IMR-90 (cell line): ENCODE measurements at regions not wholly inside any gene's neighbourhood (a gene's known extent, or its start where the extent isn't known, plus 50 kb on each side); places are given as distances from the start of the nearest gene placed in this dataset.

ENCODE experiments used
- ATAC-seq: fragments of 200-7000 bp; cut with Tn5 transposase; 2 replicates; pipeline ENCODE4 v1.9.1; 2020; ENCODE audit warnings: low read depth, mild to moderate bottlenecking, moderate library complexity
- BruUV-seq: library from RNA; stranded (reverse); fragments of 400-500 nt; replicated peaks from 2 replicates; lab custom pipeline; 2021; lab: Mats Ljungman, UMichigan
- CTCF ChIA-PET: fragments of 300-600 bp; formaldehyde crosslinking; extraction: SDS; loops from one replicate; lab custom pipeline; 2021; ENCODE audit warnings: antibody characterized with exemption; lab: Yijun Ruan, JAX
- POLR2A ChIA-PET: fragments of 300-600 bp; sonication (Branson Sonifier 250); formaldehyde crosslinking; loops from one replicate; lab custom pipeline; 2022; ENCODE audit warnings: antibody characterized with exemption; ENCODE audit not compliant: unreplicated experiment; lab: Charles Lee
- DNase-seq: peaks from one replicate; pipeline ENCODE4 v3.0.0; 2013
- H2AFZ ChIP-seq: replicated peaks from 2 replicates; pipeline ENCODE3; 2013; ENCODE audit warnings: low read length, mild to moderate bottlenecking; ENCODE audit not compliant: poor library complexity
- H2AK5ac ChIP-seq: 2 replicates; pipeline ENCODE4 v1.6.1; 2013; ENCODE audit warnings: low read depth, low read length, inconsistent platforms
- H2AK9ac ChIP-seq: replicated peaks from 2 replicates; pipeline ENCODE3; 2013; ENCODE audit warnings: mild to moderate bottlenecking, low read depth, low read length, moderate library complexity; ENCODE audit not compliant: poor library complexity
- H2BK120ac ChIP-seq: 2 replicates; pipeline ENCODE4 v1.6.1; 2013; ENCODE audit warnings: low read depth, low read length, inconsistent platforms
- H2BK15ac ChIP-seq: 3 replicates; pipeline ENCODE4 v1.6.1; 2013; ENCODE audit warnings: low read depth, low read length, inconsistent platforms
- H2BK20ac ChIP-seq: 2 replicates; pipeline ENCODE4 v1.6.1; 2013; ENCODE audit warnings: low read depth, mild to moderate bottlenecking, inconsistent platforms, low read length, moderate library complexity
- H2BK5ac ChIP-seq: 2 replicates; pipeline ENCODE4 v1.6.1; 2013; ENCODE audit warnings: mild to moderate bottlenecking, low read depth, low read length, inconsistent platforms; ENCODE audit not compliant: poor library complexity, severe bottlenecking
- H3K14ac ChIP-seq: replicated peaks from 2 replicates; pipeline ENCODE4 v1.6.1; 2013; ENCODE audit warnings: low read depth, low read length, inconsistent platforms
- H3K18ac ChIP-seq: 2 replicates; pipeline ENCODE4 v1.6.1; 2013; ENCODE audit warnings: low read depth, low read length, control low read depth
- H3K23ac ChIP-seq: 2 replicates; pipeline ENCODE4 v1.6.1; 2013; ENCODE audit warnings: low read depth, low read length, inconsistent platforms
- H3K27ac ChIP-seq: 2 replicates; pipeline ENCODE4 v1.5.1; 2013; ENCODE audit warnings: mild to moderate bottlenecking, control low read depth, low read length; ENCODE audit not compliant: insufficient read depth
- H3K27me3 ChIP-seq: 2 replicates; pipeline ENCODE4 v1.6.1; 2013; ENCODE audit warnings: low read length; ENCODE audit not compliant: control insufficient read depth, insufficient read depth
- H3K36me3 ChIP-seq: 2 replicates; pipeline ENCODE4 v1.6.1; 2013; ENCODE audit warnings: low read length, mixed read lengths; ENCODE audit not compliant: control insufficient read depth, insufficient read depth
- H3K4ac ChIP-seq: 2 replicates; pipeline ENCODE4 v1.6.1; 2013; ENCODE audit warnings: low read depth, low read length, inconsistent platforms
- H3K4me1 ChIP-seq: 2 replicates; pipeline ENCODE4 v1.6.1; 2013; ENCODE audit warnings: low read length, mixed read lengths; ENCODE audit not compliant: control insufficient read depth, insufficient read depth
- H3K4me2 ChIP-seq: 2 replicates; pipeline ENCODE4 v1.6.1; 2013; ENCODE audit warnings: low read depth, mild to moderate bottlenecking, control low read depth, low read length, moderate library complexity
- H3K4me3 ChIP-seq: 2 replicates; pipeline ENCODE4 v1.5.1; 2013; ENCODE audit warnings: low read depth, mild to moderate bottlenecking, control low read depth, low read length, moderate library complexity; ENCODE audit not compliant: insufficient read depth
- H3K56ac ChIP-seq: 2 replicates; pipeline ENCODE4 v1.6.1; 2013; ENCODE audit warnings: low read length, inconsistent platforms; ENCODE audit not compliant: insufficient read depth; ENCODE audit errors: extremely low read depth
- H3K79me1 ChIP-seq, 2 experiments: 2 replicates each; pipeline ENCODE4 v1.6.1; 2013; ENCODE audit warnings: low read length in 2 of 2, inconsistent platforms in 1 of 2, low read depth in 1 of 2
- H3K9ac ChIP-seq: 2 replicates; pipeline ENCODE4 v1.6.1; 2013; ENCODE audit warnings: low read depth, low read length, control low read depth
- H3K9me1 ChIP-seq: 2 replicates; pipeline ENCODE4 v1.6.1; 2013; ENCODE audit warnings: low read length, inconsistent platforms; ENCODE audit not compliant: insufficient read depth
- H3K9me3 ChIP-seq: 2 replicates; pipeline ENCODE4 v1.6.1; 2013; ENCODE audit warnings: low read length; ENCODE audit not compliant: control insufficient read depth, insufficient read depth
- H4K20me1 ChIP-seq: 2 replicates; pipeline ENCODE4 v1.6.1; 2013; ENCODE audit warnings: low read length, inconsistent platforms; ENCODE audit not compliant: insufficient read depth
- H4K5ac ChIP-seq: 2 replicates; pipeline ENCODE4 v1.6.1; 2013; ENCODE audit warnings: mild to moderate bottlenecking, low read depth, low read length, control low read depth
- H4K8ac ChIP-seq, 2 experiments: 2 replicates each; pipeline ENCODE4 v1.6.1; 2013; ENCODE audit warnings: low read depth in 2 of 2, low read length in 2 of 2, control low read depth in 1 of 2, inconsistent platforms in 1 of 2
- H4K91ac ChIP-seq: 2 replicates; pipeline ENCODE4 v1.6.1; 2013; ENCODE audit warnings: low read depth, low read length, inconsistent platforms; ENCODE audit not compliant: insufficient read depth
- BHLHE40 ChIP-seq: fragments of 150-350 bp; IDR thresholded peaks from 2 replicates; pipeline ENCODE4 v1.6.1; 2016; ENCODE audit warnings: mild to moderate bottlenecking, low read depth, low read length
- CEBPB ChIP-seq: IDR thresholded peaks from 2 replicates; pipeline ENCODE4 v1.6.1; 2012; ENCODE audit warnings: low read depth, low read length, improper control_type of control experiment
- CHD1 ChIP-seq: IDR thresholded peaks from 2 replicates; pipeline ENCODE4 v1.6.1; 2012; ENCODE audit warnings: low read depth, low read length, improper control_type of control experiment
- FOS ChIP-seq: fragments of 150-350 bp; IDR thresholded peaks from 2 replicates; pipeline ENCODE4 v1.6.1; 2016; ENCODE audit warnings: low read depth, low read length
- MAFK ChIP-seq: IDR thresholded peaks from 2 replicates; pipeline ENCODE4 v1.6.1; 2012; ENCODE audit warnings: low read depth, low read length, improper control_type of control experiment
- MAZ ChIP-seq: IDR thresholded peaks from 2 replicates; pipeline ENCODE4 v1.6.1; 2012; ENCODE audit warnings: low read depth, mild to moderate bottlenecking, low read length, improper control_type of control experiment, moderate library complexity, borderline replicate concordance
- MXI1 ChIP-seq: IDR thresholded peaks from 2 replicates; pipeline ENCODE4 v1.6.1; 2012; ENCODE audit warnings: low read depth, mild to moderate bottlenecking, low read length, moderate library complexity, borderline replicate concordance
- POLR2A ChIP-seq: IDR thresholded peaks from 2 replicates; pipeline ENCODE4 v1.6.1; 2012; ENCODE audit warnings: mild to moderate bottlenecking, low read depth, low read length
- RAD21 ChIP-seq: IDR thresholded peaks from 2 replicates; pipeline ENCODE4 v1.6.1; 2012; ENCODE audit warnings: low read length, improper control_type of control experiment
- RCOR1 ChIP-seq: IDR thresholded peaks from 2 replicates; pipeline ENCODE4 v1.6.1; 2012; ENCODE audit warnings: mild to moderate bottlenecking, low read length, improper control_type of control experiment; ENCODE audit not compliant: insufficient replicate concordance
- RFX5 ChIP-seq: IDR thresholded peaks from 2 replicates; pipeline ENCODE4 v1.8.0; 2012; ENCODE audit warnings: low read depth, mild to moderate bottlenecking, low read length, moderate library complexity
- SMC3 ChIP-seq: fragments of 150-350 bp; IDR thresholded peaks from 2 replicates; pipeline ENCODE4 v1.6.1; 2016; ENCODE audit warnings: low read depth, mild to moderate bottlenecking, antibody characterized with exemption, low read length, moderate library complexity
- USF2 ChIP-seq: fragments of 150-350 bp; IDR thresholded peaks from 2 replicates; pipeline ENCODE4 v1.6.1; 2017; ENCODE audit warnings: mild to moderate bottlenecking, antibody characterized with exemption, low read length, low read depth
- WGBS, 2 experiments: methylation state at CpG; one replicate each; pipeline versions ENCODE4 v1.1.5 to v1.1.7; 2013; ENCODE audit warnings: missing lambda C conversion rate in 2 of 2; ENCODE audit not compliant: insufficient read length in 1 of 2; ENCODE audit errors: extremely low coverage in 2 of 2; 5-methylcytosine and 5-hydroxymethylcytosine counted together
- dilution Hi-C: fragments of 300-500 bp; cut with HindIII; formaldehyde crosslinking; loops from one replicate; pipeline ENCODE4 v1.14.3; 2018; ENCODE audit warnings: low sequenced_read_pairs; ENCODE audit not compliant: unreplicated experiment
- in situ Hi-C: fragments of 300-500 bp; cut with MboI; formaldehyde crosslinking; loops from 3 replicates; pipeline ENCODE4 v1.14.3; 2019; ENCODE audit warnings: low sequenced_read_pairs, inconsistent platforms, mixed read lengths
- intact Hi-C: fragments of 100-400 bp; cut with micrococcal nuclease; formaldehyde crosslinking; loops from 2 replicates; pipeline ENCODE4 v1.10.0; 2022
- TF ChIP-seq, protein P1 (sequence below): conservative IDR thresholded peaks from 2 replicates; pipeline ENCODE4 v1.5.1; 2012; ENCODE audit warnings: mild to moderate bottlenecking, low read depth, low read length, improper control_type of control experiment

DNA sequence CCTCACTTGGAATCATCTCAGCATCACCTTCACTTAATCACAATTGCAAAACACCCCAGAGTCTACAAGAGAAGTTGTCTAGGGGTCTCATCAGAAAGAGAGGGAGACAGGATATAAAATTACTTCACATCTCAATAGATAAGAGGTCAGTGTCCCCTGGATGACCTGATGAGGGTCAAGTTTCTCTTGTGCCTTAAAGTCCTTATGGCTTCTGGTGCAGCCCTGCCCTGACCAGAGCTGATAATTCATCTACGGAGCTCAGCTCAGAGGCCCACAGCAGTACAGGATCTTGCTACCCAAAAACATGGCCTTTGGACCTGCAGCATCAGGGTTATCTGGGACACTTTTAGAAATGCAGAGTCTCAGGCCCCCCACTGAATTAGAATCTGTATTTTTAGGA, 111.1 kb upstream of the GLI3 start:
- Histone ChIP-seq H3K79me1 (no peaks in the 10 kb centered on the region), H4K8ac (no peak overlapping the region), H4K91ac (no peak overlapping the region), H3K4me1 (no peaks in the 10 kb centered on the region), H2BK5ac (no peak overlapping the region), H3K4me3 (no peak overlapping the region), H2BK20ac (no peak overlapping the region), H3K4me2 (no peak overlapping the region), H2AFZ (no peak overlapping the region), H3K18ac (no peak overlapping the region), H3K27me3 (peaks cover 12% of the 10 kb centered on the region), H3K56ac (no peak overlapping the region), H3K36me3 (no peaks in the 10 kb centered on the region), H3K9me1 (no peaks in the 10 kb centered on the region), H4K20me1 (no peaks in the 10 kb centered on the region), H3K14ac (no peak overlapping the region), H4K5ac (no peak overlapping the region), H2BK120ac (no peak overlapping the region), H2AK5ac (no peak overlapping the region), H3K4ac (no peak overlapping the region), H3K9me3 (no peaks in the 10 kb centered on the region), H3K23ac (no peak overlapping the region), H3K27ac (no peak overlapping the region), H2AK9ac (no peak overlapping the region), H2BK15ac (no peak overlapping the region), H3K9ac (no peak overlapping the region)
- no peak for TF ChIP-seq CHD1
- TF ChIP-seq MXI1 = no peak
- TF ChIP-seq MAFK = no peak
- TF ChIP-seq USF2 = no peak
- no peak for TF ChIP-seq RFX5
- no peak for TF ChIP-seq FOS
- no peak for TF ChIP-seq BHLHE40
- TF ChIP-seq RCOR1 = no peak
- no peak for TF ChIP-seq SMC3
- no peak for TF ChIP-seq POLR2A
- no peak for TF ChIP-seq CEBPB
- no peak for TF ChIP-seq MAZ
- TF ChIP-seq, protein P1, sequence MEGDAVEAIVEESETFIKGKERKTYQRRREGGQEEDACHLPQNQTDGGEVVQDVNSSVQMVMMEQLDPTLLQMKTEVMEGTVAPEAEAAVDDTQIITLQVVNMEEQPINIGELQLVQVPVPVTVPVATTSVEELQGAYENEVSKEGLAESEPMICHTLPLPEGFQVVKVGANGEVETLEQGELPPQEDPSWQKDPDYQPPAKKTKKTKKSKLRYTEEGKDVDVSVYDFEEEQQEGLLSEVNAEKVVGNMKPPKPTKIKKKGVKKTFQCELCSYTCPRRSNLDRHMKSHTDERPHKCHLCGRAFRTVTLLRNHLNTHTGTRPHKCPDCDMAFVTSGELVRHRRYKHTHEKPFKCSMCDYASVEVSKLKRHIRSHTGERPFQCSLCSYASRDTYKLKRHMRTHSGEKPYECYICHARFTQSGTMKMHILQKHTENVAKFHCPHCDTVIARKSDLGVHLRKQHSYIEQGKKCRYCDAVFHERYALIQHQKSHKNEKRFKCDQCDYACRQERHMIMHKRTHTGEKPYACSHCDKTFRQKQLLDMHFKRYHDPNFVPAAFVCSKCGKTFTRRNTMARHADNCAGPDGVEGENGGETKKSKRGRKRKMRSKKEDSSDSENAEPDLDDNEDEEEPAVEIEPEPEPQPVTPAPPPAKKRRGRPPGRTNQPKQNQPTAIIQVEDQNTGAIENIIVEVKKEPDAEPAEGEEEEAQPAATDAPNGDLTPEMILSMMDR = no peak
- no peak for TF ChIP-seq RAD21
- intact Hi-C loops = no loop called here
- POLR2A ChIA-PET = no interaction called here
- dilution Hi-C loops = no loop called here
- in situ Hi-C loops = no loop called here
- ATAC-seq = no peak
- 63% methylated on average over 1 of the region's 1 CpG; no CpG with 5 or more reads in 1 of the 2 experiments for WGBS, 2 experiments
- BruUV-seq = no TSS peak
- no peak for DNase-seq
- CTCF ChIA-PET = no interaction called here
